GM21529 (cell line): ENCODE measurements at regions not wholly inside any gene's neighbourhood (a gene's known extent, or its start where the extent isn't known, plus 50 kb on each side); places are given as distances from the start of the nearest gene placed in this dataset.
A peak's percentile ranks its signal among the peaks of the same experiment; 100 is the strongest.

Experiments used
- ATAC-seq: cut with Tn5 transposase; IDR thresholded peaks from one replicate; pipeline ENCODE4 v1.9.1; 2021; ENCODE audit not compliant: unreplicated experiment

DNA sequence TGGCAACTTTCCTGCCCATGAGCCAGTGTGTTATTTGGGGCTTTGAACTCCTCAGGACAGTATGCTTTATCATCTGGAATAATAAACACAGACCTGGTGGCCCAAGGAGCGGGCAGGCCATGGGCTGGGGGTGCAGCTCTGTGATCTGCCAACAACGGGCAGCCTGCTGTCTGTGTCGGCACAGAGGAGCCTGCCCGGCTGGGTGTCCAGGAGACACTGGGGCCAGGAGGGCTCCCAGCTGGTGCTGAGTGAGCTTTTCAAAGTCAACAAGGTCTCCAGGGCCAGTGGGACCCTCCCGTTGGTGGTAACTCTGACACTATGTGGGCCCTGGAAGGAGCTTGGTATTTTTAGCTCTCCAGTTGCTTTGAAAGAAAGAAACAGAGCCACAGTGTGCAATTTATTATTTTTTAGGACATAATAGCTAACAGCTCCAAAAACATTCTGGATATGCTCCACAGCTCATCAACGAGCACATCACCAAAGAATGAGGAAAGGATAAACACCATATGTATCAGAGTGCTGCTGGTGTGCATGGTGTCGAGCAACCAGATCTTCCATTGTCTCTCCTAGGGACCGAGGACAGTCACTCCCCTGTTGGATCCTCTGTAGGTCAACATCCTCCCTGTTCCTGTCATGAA, 488.7 kb upstream of the USP24 start:
- ATAC-seq: no peak

DNA sequence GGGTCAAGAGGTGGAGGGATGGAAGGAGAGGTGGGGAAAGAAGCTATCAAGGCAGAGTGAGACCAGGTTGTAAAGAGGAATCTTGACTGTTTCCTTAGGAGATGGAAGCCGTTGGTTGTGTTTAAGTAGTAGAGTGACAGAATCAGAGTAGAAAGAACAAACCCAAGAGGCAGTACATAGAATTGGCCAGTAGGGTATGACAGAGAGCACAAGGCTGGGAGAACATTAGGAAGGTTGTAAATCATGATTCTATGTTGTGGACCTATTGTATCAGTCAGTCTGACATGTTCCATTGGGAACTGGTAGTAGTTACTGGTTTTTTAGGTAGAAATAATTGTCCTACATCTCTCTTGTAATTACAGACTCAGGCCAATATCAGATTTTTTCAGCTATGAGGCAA, 486.9 kb upstream of the USP24 start:
- peak; percentile 85 for ATAC-seq

DNA sequence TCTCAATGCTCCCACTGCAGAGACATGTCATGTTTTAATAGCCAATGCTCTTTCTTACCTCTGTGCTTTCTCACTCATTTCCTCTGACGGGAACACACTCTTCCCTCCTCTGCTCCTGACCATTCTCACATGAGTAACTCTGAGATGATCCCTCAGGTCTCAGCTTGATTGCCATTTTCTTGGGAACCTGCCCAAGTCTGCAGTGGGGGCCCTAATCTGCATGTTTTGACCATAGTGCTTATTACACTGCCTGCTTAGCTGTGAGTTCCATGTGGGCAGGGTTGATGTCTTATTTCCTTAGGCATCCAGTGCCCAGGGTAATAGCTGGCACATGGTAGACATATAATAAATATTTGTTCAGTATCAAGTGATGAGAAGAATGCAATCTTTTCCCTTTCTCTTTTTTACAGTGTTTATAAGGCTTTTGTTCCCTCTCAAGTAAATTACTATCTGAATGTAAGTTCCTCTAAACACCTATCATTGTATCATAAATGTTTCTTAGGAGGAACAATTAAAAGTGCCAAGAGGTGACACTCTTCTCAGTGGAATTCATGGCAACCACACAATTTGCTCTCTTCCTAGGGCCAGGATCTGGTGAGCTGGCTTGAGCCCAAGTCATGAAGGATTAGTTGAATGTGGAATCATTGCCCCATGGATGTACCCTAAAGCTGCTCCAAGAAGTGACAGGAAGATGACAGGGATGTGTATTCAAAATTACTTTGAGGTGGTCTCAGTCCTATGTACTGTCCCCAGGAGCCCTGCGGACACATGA, 485.4 kb upstream of the USP24 start:
- ATAC-seq: no peak

DNA sequence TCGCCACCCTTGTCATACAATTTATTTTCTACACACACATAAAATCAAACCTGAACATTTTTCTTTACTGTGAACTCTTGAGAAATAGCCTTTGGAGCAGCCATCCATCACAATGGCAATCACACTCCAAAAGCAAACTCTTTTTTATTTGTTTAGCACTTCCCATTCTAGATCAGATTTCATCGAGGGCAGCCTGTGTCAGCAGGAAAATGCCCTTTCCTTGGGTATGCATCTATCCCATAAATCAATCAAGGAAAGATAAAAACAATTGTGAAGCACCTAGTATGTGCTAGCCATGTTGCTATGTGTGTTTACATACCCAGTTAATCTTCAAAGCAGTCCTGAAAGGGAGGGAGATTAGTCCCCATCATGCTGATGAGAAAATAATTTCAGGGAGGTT, 484.1 kb upstream of the USP24 start:
- ATAC-seq: no peak

DNA sequence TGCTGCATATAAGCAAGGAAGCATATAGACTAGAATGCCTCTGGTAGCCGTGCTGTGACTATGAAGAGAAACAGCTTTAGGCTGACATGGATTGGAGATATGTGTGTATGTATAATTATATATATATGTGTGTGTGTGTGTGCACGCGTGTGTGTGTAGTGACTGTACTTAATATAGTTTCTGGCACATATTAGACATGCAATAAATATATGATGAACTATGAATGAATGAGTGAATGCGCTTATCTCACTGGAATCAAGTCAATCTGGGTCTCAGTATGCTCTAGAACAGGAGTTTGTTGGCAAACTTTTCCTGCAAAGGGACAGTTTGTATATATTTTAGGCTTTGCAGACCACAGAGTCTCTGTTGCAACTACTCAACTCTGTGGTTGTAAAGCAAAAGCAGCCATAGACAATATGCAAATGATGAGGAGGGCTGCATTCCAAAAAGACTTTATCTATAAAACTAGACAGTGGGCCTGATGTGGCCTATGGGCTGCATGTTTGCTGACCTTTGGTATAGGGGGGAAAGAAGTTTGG, 482.9 kb upstream of the USP24 start:
- no peak for ATAC-seq

DNA sequence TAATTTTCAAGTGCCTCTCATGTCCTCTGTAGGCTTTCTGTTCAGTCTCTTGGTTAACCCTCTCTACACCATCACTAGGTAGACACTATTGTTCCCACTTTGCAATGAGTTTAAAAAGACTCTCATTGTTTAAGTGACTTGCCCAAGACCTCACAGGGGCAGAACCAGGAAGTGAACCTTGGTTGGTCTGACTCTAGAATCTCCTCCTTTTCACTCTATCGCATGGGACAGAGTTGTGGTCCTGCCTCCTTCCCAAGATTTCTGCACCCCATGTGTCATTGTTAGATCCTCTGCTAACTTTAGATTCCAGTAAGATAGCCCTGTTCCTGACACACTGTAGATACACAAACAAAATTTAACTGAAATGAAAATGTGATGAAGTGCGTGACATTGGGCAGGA, 481.7 kb upstream of the USP24 start:
- ATAC-seq: no peak

DNA sequence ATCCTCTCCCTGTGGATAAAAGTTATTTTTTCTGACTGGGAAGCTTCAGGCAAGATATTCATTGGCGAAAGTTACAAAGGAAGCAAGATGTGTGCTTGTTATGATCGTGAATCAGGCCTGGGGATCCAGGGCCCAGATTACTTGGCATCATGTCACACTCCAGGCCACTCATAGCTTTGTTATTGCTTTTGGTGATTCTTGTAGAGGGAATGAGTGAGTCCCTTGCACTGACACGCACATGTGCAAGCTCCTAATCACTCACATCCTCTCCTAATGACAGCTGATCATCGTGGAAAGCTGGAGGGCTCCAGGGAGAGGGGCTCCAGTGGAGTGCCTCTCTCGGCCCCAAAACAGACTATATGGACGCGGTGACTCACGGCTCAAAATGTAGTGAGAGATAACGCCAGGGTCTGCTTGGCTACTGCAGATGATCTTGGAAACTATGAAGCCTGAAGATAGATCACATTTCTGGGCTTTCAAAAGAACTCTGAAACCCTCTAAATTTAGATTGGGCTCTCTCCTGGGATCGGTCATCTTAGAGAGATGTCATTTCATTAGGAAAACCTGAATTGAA, 481.1 kb upstream of the USP24 start:
- no peak for ATAC-seq

DNA sequence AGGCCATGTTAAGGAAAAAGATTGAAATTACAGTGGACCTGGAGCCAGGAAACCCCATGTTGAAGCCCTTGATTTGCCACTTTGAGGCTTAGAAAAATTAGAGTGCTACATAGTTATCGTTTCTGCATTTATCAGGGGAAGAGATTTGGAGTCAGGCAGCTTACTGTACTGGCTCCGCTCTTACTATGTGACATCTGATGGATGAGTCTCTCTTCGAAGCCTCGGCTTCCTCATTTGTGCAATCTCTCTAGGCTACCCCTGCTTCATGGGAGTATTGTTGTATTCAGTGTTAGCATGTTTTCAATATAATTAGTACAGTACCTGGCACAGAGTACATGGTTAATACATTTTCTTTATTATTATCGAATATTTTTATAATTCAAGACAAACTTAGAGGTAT, 480.4 kb upstream of the USP24 start:
- ATAC-seq: no peak

DNA sequence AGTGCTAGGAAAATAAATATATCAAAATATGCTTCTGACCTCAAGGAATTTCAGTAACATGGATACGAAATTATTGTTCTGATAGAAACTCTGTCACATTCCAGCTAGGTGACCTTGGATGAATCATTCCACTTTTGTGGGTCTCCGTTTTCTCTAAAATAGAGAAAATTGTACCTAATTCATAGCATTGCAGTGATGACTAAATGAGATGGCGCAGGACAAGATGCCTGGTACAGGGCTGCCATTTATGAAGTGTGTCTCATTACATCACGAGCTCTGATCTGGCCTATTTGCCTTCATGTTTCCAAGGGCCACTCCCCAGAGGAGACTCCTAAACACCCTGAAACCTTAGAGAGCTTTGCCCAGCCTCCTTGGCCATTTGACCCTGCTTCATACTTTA, 480.0 kb upstream of the USP24 start:
- ATAC-seq: no peak

DNA sequence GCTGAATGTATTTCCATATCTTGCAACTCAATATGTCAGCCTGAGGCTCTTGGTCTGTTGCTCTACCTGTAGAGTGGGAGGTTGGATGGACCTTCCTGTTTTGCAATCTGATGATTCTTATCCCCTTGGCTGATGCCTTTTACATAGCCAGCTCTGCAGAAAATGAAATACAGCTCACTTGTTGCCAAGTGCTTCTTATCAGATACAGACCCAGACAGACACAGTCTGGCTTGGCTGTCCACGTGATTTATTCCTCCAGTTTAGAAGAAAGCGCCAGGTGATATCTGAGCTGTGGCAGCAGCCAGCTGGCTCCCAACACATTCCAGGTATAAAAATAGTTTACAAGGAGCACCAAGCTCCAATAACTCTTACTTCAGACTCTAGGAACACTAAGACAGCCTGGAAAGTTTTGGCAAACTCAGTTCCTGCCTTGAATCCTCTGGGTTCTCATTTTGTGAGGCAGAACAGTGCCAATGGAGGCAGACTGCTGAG, 479.2 kb upstream of the USP24 start:
- no peak for ATAC-seq

DNA sequence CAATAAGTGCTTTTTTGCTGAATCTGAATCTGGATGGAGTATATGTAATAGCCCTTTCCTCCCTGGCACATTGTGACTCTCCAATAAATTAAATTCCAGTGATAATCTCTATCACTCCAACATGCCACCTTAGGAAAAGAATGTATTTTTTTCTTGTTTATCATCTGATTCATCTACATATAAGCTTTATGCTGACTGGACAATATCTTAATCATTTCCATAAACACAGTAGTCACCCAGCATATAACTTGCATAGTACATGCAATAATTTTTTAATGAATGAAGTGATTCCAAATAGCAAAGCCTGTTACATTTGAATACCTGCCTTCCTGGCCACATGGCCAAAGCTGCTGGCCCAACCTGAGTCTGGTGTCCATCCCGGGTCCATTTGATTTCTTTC, 477.6 kb upstream of the USP24 start:
- no peak for ATAC-seq

DNA sequence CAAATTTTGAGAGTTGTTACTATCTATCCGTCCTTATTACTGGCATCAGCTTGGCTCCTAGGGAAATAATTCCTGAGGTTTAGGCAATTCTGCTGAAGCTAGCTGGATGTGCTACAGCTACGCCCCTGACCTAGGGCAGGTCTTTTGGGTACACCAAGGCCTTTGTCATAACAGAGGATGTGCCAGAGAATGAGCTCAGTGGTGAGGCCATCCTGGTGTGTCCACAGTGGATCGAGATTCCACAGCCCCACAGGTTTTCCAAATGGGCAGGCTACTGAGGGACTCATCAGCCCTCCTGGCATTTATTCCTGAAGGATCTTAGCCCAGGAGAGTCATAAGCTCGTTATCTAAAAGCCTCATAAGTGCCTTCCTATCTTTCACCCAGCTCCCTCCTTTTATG, 475.2 kb upstream of the USP24 start:
- no peak for ATAC-seq

DNA sequence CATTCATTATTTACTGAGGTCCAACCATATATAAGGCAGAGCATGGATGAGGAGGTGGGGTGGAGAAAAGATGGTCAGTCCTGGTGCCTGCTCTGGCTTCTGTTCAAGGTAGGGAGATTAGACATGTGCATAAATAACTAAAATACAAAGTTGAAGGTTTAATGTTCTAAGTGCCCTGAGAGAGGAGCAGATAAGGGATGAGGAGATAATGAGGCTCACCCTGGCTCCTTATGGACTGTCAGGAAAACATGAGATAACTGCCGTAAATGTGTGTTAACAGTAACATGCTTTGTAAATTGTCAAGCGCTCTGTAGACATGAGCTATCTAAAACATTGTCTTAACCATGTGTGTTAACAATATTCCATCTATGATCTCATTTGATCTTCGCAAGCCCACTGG, 474.6 kb upstream of the USP24 start:
- ATAC-seq: no peak

DNA sequence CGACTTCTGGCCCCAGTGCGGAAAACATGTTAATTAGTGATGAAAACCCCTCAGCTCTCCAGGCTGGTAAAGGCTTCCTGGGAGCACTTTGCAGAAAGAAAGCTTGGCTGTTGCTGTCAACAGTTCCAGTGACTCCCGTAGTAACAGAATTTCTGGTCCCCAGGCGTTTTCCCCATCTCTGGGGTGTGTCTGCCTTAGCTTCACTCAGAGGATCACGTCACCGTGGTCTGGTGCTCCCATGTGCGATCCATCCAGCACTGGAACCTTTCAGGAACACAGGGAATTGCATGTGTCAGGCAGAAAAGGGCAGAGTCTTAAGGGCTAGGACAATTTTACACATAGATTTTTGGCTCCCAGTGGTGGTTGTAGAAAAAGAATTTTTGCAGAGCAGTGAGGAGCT, 470.4 kb upstream of the USP24 start:
- ATAC-seq: no peak

DNA sequence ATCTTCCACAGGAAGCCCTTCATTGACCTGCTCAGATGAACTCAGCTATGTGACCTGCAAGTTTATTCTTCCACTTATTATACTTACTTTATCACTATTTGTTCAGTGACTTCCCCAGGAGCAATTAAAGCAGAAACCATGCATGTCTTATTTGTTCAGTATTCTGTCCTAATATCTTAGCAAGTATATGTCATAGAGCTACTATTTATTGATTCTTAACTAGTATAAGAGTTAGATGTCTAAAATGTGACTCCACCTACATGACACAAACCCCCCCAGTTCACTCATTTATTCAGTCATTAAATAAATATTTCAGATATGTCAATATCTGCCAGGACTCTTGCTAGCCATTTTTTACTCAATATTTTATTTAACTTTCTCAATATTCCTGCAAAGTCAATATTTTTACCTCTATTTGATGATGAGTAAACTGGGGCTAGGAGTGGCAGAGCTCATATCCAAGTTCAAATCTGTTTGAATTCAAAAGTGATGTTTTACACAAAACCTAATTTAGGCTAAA, 469.0 kb upstream of the USP24 start:
- no peak for ATAC-seq

DNA sequence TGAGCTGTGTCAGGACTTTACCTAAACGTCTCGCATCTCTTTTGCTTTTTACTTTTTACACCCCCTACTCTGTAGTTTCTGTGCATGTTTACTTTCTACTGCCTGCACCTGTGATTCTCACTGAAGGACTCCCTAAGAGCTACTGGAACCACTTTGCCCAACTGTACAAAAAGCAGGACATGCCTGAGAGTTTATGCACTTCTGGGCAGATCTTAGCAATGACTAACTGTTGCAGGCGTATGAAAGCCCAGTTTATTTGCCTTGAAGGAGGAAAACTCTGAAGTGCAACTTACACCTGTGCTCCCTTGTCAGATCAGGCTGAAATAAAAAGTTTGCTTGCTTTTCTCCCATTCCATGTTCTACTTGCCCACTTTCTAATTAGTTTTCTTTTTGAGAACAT, 467.0 kb upstream of the USP24 start:
- no peak for ATAC-seq

DNA sequence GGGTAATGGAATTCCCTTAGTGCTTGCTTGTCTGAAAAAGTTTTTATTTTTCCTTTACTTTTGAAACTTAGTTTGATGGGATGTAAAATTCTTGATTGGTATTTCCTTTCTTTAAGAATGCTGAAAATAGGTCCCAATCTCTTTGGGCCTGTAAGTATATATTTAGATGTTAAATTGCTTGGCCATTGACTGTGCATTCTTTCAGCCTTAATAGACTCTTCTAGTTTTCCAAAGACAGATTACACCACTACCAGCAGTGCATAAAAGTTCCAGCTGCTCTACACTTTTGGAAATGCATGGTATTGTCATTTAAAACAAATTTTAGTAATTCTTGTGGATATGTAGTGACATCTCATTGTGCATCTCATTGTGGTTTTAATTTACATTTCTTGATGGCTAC, 464.8 kb upstream of the USP24 start:
- no peak for ATAC-seq

DNA sequence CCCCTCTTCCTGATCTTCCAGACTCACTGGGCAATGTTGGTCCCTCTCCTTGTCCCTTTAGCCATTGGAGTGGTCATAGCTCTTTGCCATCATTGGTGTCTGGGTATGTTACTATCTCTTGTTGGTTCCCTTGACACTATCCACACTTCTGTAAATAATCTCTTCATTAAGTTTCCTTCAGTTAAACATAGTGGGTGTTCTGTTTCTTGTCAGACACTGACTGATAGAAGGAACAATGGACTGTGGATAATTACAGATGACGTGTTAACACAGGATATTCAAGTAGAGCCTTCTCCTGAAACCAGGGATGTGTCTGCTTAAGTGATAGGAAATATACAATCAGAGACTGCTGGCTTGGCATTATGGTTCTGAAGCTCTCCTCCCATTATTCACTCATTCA, 458.3 kb upstream of the USP24 start:
- no peak for ATAC-seq

DNA sequence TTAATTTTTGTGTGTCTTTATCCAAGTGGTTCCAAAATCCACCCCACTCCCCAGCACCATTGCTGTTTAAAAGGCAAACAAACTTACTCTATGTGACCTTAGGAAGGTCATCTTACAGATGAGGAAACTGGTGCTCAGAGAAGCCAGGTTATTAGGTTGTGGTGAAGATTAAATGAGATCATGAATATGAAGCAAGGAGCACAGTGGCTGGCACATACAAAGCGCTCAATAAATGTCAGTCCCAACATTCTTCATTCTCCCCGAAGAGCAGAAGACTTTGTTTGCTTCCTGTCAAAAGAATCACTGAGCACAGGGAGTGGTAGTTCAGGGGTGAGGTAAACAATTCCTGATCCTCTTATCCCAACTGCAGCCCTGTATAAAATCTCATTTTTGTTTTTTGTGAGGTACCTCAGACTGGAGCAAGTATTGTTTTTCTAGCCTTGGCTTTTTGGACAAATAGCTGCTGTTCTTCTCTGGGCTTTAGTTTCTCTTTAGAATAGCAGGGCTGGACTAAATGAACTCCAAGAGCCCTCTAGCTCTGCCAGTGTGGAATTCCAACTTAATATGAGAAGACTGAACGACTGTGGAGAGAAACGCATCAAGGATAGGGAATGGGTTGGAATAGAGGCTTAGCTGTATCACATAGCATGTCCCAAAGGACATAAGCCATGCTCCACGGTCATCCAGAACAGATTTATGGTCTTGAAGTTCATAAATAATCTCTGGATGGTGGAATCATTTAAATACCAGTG, 455.3 kb upstream of the USP24 start:
- no peak for ATAC-seq

DNA sequence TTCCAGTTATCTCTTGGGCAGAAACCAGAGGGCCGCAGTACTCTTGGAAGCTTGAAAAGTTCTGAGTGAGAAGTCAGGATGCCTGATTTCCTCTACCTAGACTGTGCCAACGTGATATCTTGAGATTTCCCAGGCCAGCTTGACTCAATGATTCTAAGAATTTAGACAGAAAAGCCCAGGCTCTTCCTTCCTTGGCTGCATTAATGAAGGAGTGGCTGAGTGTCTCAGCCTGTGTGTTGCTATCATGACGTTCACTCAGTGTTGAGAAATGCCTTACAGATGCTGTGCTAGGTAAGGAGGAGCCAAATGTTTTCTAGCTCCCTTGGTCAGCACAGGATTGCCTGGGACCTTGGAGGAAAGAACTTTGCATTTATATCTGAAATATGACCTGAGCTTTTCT, 454.1 kb upstream of the USP24 start:
- ATAC-seq: no peak

DNA sequence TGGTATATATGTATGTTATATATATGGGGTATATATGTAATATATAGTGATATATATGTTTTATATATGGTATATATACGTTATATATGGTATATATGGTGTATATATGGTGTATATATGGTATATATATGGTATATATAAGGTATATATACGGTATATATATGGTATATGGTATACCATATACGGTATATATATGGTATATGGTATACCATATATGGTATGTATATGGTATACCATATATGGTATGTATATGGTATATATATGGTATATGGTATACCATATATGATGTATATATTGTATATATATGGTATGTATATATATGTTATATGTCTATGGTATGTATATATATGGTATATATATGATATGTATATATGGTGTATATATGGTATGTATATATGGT, 447.7 kb upstream of the USP24 start:
- ATAC-seq: no peak
